GM12865 (cell line): ENCODE measurements at regions not wholly inside any gene's neighbourhood (a gene's known extent, or its start where the extent isn't known, plus 50 kb on each side); places are given as distances from the start of the nearest gene placed in this dataset.
"Not testable (repeated sequence)": the region's sequence is repeated elsewhere in the genome, so short reads cannot be mapped to it uniquely, and the experiment has no call there.

ENCODE experiments used
- DNase-seq: peaks from one replicate; pipeline ENCODE4 v3.0.0; 2010; ENCODE audit warnings: low read depth
- H3K4me3 ChIP-seq: 2 replicates; pipeline ENCODE4 v1.5.1; 2011; ENCODE audit warnings: mild to moderate bottlenecking, low read depth, low read length, control low read depth
- TF ChIP-seq, protein P1 (sequence below): IDR thresholded peaks from 2 replicates; pipeline ENCODE4 v1.5.1; 2011; ENCODE audit warnings: low read length, control low read depth, low read depth, inconsistent platforms; ENCODE audit not compliant: insufficient read depth; ENCODE audit errors: missing control alignments

DNA sequence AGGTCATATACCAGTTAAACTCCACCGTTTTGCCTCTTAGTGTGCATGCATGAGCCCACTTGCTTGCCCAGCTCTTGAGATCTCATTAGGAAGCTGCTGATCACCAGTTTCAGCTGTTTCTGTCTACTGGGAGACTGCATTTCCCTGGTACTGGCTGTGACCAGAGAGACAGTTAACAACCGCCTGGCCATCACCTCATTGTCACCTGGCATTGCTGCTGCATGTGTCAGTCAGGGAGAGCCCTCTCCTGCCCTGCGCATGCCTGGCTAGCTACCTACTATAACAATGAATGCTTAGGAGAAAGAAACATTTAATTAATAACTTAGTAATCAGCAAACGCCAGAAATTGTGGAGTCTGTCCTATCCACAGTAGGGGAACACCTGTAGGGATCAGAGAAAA, 265.8 kb upstream of the CYRIA start:
- TF ChIP-seq, protein P1, sequence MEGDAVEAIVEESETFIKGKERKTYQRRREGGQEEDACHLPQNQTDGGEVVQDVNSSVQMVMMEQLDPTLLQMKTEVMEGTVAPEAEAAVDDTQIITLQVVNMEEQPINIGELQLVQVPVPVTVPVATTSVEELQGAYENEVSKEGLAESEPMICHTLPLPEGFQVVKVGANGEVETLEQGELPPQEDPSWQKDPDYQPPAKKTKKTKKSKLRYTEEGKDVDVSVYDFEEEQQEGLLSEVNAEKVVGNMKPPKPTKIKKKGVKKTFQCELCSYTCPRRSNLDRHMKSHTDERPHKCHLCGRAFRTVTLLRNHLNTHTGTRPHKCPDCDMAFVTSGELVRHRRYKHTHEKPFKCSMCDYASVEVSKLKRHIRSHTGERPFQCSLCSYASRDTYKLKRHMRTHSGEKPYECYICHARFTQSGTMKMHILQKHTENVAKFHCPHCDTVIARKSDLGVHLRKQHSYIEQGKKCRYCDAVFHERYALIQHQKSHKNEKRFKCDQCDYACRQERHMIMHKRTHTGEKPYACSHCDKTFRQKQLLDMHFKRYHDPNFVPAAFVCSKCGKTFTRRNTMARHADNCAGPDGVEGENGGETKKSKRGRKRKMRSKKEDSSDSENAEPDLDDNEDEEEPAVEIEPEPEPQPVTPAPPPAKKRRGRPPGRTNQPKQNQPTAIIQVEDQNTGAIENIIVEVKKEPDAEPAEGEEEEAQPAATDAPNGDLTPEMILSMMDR = no peak
- no peak for DNase-seq
- H3K4me3 ChIP-seq = no peak overlapping the region

DNA sequence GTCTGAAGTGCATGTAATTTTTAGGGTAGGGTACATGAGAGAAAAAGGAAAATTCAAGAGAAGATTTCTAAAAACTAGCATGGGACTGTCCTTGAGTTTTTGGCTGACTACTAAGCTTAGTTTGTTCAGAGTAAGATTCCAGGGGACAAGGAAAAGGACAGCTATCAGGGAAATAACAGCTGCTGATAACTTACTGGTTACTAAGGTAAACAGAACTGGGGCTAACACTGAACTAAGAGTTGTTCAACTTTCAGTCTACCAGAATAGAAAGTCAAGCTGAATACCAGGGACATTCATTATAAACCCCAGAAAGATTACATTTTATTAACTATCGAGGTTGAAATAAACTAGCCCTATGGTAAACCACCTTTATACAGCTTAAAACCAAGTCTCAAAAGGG, 261.8 kb upstream of the CYRIA start:
- DNase-seq = no peak
- TF ChIP-seq, protein P1 = no peak
- no peak overlapping the region for H3K4me3 ChIP-seq

DNA sequence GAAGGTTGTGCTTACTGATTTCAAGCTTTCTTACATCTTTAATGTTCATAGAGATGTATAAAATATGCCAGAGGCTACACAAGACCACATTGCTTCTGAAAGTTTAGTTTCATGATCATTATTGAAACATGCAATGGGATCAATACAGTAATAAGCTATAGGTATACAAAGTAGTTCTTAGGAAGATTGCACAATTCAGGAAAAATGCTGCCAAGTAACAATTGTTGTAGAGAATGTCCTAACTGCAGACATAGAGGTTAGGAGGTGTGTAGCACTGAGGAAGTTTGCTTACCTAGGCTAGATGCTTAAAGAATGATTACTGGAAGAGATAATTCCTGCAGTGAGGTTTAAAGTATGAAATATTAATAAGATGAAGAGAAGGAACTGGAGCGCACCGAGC, 259.5 kb upstream of the CYRIA start:
- TF ChIP-seq, protein P1 = no peak

DNA sequence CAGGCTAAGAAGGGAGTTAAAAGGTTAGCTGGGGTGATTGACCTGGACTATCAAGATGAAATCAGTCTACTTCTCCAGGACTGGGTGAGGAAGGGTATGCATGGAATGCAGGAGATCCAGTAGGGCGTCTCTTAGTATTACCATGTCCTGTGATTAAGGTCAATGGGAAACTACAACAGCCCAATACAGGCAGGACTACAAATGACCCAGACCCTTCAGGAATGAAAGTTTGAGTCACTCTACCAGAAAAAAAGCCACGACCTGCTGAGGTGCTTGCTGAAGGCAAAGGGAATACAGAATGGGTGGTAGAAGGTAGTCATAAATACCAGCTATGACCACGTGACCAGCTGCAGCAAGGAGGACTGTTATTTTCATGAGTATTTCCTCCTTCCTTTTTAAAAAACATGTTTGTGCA, 249.7 kb upstream of the CYRIA start:
- H3K4me3 ChIP-seq, DNase-seq: not testable (repeated sequence)

More for the DNA sequence above, 259.5 kb upstream of the CYRIA start:
- no peak overlapping the region for H3K4me3 ChIP-seq
- DNase-seq = no peak

DNA sequence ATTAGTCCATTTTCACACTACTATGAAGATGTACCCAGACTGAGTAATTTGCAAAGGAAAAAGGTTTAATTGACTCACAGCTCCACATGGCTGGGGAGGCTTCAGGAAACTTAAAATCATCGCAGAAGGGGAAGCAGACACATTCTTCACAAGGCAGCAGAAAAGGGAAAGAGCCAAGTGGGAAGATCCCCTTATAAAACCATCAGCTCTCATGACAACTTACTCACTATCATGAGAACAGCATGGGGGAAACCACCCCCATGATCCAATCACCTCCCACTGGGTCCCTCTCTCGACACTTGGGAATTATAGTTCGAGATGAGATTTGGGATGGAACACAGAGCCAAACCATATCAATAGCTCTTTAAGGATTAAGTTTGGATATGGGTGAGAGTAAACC, 246.1 kb upstream of the CYRIA start:
- H3K4me3 ChIP-seq = no peak overlapping the region
- DNase-seq = no peak
- TF ChIP-seq, protein P1 = no peak

GRCh38 chr2:16908656-16909055, 243.0 kb upstream of the CYRIA start:
- H3K4me3 ChIP-seq = no peak overlapping the region
- DNase-seq = no peak
- TF ChIP-seq, protein P1 = no peak

GRCh38 chr2:16907645-16908282, 242.1 kb upstream of the CYRIA start:
- no peak for DNase-seq
- TF ChIP-seq, protein P1 = no peak
- H3K4me3 ChIP-seq = no peak overlapping the region

GRCh38 chr2:16905325-16905724, 239.7 kb upstream of the CYRIA start:
- not testable (repeated sequence) for DNase-seq, H3K4me3 ChIP-seq
